ENCODE measurements at regions not wholly inside any gene's neighbourhood (a gene's known extent, or its start where the extent isn't known, plus 50 kb on each side); places are given as distances from the start of the nearest gene placed in this dataset.

DNA sequence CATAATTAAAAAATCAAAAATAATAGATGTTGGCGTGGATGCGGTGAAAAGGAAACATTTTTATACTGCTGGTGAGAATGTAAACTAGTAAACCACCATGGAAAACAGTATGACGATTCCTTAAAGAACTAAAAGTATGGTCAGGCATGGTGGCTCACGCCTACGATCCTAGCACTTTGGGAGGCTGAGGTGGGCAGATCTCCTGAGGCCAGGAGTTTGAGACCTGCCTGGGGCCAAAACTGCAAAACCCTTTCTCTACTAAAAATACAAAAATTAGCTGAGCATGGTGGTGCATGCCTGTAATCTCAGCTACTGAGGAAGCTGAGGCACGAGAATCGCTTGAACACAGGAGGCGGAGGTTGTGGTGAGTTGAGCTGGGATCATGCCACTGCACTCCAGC lies 195.7 kb upstream of the BMP4 start:
- Histone ChIP-seq H3F3A (ENCODE audit: insufficient read depth, low read length, poor library complexity, severe bottlenecking) (no peaks in the 10 kb centered on the region), H3K27me3 (ENCODE audit: insufficient read depth, low read depth, low read length) (no peaks in the 10 kb centered on the region), H3K36me3 (ENCODE audit: insufficient read depth, low read length) (no peaks in the 10 kb centered on the region), H3K9me2 (ENCODE audit: insufficient read depth, low read length) (no peaks in the 10 kb centered on the region), H3K4me2 (ENCODE audit: low read length) (no peak overlapping the region), H3K4me3 (ENCODE audit: low read length) (no peak overlapping the region), H4K20me1 (ENCODE audit: insufficient read depth) (no peaks in the 10 kb centered on the region), H2AFZ (ENCODE audit: low read depth, low read length) (no peak overlapping the region), H3K9ac (ENCODE audit: low read length) (no peak overlapping the region), H3K9me3 (ENCODE audit: low read length) (no peaks in the 10 kb centered on the region), H3K79me2 (replicated peaks; ENCODE audit: insufficient read depth, low read length) (no peaks in the 10 kb centered on the region), H3K27ac (ENCODE audit: low read length) (no peak overlapping the region)
- TF ChIP-seq, protein P1, sequence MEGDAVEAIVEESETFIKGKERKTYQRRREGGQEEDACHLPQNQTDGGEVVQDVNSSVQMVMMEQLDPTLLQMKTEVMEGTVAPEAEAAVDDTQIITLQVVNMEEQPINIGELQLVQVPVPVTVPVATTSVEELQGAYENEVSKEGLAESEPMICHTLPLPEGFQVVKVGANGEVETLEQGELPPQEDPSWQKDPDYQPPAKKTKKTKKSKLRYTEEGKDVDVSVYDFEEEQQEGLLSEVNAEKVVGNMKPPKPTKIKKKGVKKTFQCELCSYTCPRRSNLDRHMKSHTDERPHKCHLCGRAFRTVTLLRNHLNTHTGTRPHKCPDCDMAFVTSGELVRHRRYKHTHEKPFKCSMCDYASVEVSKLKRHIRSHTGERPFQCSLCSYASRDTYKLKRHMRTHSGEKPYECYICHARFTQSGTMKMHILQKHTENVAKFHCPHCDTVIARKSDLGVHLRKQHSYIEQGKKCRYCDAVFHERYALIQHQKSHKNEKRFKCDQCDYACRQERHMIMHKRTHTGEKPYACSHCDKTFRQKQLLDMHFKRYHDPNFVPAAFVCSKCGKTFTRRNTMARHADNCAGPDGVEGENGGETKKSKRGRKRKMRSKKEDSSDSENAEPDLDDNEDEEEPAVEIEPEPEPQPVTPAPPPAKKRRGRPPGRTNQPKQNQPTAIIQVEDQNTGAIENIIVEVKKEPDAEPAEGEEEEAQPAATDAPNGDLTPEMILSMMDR (IDR thresholded peaks at IDR 0.05; ENCODE audit: poor library complexity, severe bottlenecking): no peak
- TF ChIP-seq TAF1 (IDR thresholded peaks at IDR 0.05; ENCODE audit: low read depth) (no peak), RAD21 (conservative IDR thresholded peaks at IDR 0.05) (no peak), POLR2AphosphoS5 (IDR thresholded peaks at IDR 0.05) (no peak), EP300 (conservative IDR thresholded peaks at IDR 0.05; ENCODE audit: poor library complexity, severe bottlenecking) (no peak), MXI1 (conservative IDR thresholded peaks at IDR 0.05; ENCODE audit: poor library complexity, severe bottlenecking) (no peak), SMC3 (conservative IDR thresholded peaks at IDR 0.05; ENCODE audit: poor library complexity) (no peak), EZH2 (IDR thresholded peaks at IDR 0.05; ENCODE audit: borderline replicate concordance, insufficient read depth, low read length, poor library complexity, severe bottlenecking) (no peak)
- TF ChIP-seq, protein P2, sequence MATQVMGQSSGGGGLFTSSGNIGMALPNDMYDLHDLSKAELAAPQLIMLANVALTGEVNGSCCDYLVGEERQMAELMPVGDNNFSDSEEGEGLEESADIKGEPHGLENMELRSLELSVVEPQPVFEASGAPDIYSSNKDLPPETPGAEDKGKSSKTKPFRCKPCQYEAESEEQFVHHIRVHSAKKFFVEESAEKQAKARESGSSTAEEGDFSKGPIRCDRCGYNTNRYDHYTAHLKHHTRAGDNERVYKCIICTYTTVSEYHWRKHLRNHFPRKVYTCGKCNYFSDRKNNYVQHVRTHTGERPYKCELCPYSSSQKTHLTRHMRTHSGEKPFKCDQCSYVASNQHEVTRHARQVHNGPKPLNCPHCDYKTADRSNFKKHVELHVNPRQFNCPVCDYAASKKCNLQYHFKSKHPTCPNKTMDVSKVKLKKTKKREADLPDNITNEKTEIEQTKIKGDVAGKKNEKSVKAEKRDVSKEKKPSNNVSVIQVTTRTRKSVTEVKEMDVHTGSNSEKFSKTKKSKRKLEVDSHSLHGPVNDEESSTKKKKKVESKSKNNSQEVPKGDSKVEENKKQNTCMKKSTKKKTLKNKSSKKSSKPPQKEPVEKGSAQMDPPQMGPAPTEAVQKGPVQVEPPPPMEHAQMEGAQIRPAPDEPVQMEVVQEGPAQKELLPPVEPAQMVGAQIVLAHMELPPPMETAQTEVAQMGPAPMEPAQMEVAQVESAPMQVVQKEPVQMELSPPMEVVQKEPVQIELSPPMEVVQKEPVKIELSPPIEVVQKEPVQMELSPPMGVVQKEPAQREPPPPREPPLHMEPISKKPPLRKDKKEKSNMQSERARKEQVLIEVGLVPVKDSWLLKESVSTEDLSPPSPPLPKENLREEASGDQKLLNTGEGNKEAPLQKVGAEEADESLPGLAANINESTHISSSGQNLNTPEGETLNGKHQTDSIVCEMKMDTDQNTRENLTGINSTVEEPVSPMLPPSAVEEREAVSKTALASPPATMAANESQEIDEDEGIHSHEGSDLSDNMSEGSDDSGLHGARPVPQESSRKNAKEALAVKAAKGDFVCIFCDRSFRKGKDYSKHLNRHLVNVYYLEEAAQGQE (IDR thresholded peaks at IDR 0.05; ENCODE audit: borderline replicate concordance): no peak

DNA sequence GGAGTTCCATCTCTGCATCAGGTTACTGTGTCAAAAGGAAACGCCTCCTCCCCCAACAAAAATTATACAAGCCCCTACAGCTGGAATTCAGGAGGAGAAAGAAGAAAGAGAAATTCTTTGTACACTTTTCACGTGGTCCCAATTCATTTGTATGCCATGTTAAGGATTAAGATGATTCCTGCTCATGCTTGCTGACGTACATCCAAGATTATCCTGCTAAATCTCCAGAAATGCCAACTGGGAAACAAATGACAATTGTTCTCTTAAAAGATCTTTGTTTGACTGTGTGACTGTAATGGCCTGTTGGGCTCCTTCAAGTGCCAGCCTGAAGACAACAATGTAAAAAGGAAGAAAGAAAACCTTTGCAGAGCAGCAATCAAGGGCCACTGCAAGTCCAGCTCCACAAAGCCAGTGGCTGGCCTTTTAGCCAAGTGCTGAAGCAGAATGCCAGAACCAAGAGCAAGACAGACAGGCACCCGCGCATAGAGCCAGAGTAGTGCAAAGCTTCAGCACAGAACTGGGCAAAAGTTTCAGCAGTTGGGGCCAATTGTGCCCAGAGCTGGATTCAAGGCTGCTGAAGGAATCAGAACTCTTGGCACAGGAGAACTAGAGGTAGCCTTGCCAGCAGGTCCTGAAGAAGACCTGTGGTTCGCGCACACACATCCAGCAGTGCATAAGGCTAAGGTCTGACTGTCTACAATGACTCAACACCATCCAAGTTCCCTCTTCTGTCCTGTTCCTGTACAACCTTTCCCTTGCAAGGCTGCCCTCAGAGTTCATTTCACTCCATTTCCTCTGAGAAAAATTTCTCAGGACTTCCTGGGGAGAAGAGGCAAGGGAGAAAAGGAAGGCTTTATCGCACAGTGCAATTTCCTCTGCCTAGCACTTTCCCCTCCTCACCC lies 209.7 kb upstream of the BMP4 start:
- Histone ChIP-seq H2AFZ (ENCODE audit: low read depth, low read length) (no peak overlapping the region), H3K36me3 (ENCODE audit: insufficient read depth, low read length) (no peaks in the 10 kb centered on the region), H3K79me2 (replicated peaks; ENCODE audit: insufficient read depth, low read length) (no peaks in the 10 kb centered on the region), H3K9me3 (ENCODE audit: low read length) (no peaks in the 10 kb centered on the region), H3F3A (ENCODE audit: insufficient read depth, low read length, poor library complexity, severe bottlenecking) (no peaks in the 10 kb centered on the region), H4K20me1 (ENCODE audit: insufficient read depth) (no peaks in the 10 kb centered on the region), H3K4me3 (ENCODE audit: low read length) (no peak overlapping the region), H3K27me3 (ENCODE audit: insufficient read depth, low read depth, low read length) (no peaks in the 10 kb centered on the region), H3K9me2 (ENCODE audit: insufficient read depth, low read length) (no peaks in the 10 kb centered on the region), H3K4me2 (ENCODE audit: low read length) (no peak overlapping the region), H3K27ac (ENCODE audit: low read length) (no peak overlapping the region), H3K9ac (ENCODE audit: low read length) (no peak overlapping the region)
- TF ChIP-seq POLR2AphosphoS5 (IDR thresholded peaks at IDR 0.05) (no peak), SMC3 (conservative IDR thresholded peaks at IDR 0.05; ENCODE audit: poor library complexity) (no peak)

Measured in neural cell (in vitro differentiated cells).